HEK293 (cell line): ENCODE measurements at regions not wholly inside any gene's neighbourhood (a gene's known extent, or its start where the extent isn't known, plus 50 kb on each side); places are given as distances from the start of the nearest gene placed in this dataset.

Source experiments
- TCF7L2 ChIP-seq: IDR thresholded peaks from 2 replicates; pipeline ENCODE4 v1.6.1; 2011; ENCODE audit warnings: low read depth, mild to moderate bottlenecking, inconsistent platforms, low read length, moderate library complexity, borderline replicate concordance
- ZNF174 ChIP-seq: fragments of 450-650 bp; formaldehyde crosslinking; IDR thresholded peaks from 2 replicates; pipeline ENCODE4 v1.5.0; 2017; ENCODE audit warnings: missing biosample characterization, mild to moderate bottlenecking, missing genetic modification characterization
- ZNF600 ChIP-seq: fragments of 450-650 bp; formaldehyde crosslinking; IDR thresholded peaks from 2 replicates; pipeline ENCODE4 v1.5.1; 2016; ENCODE audit warnings: missing biosample characterization, missing genetic modification characterization
- TF ChIP-seq, protein P1 (sequence below): fragments of 450-650 bp; formaldehyde crosslinking; IDR thresholded peaks from 2 replicates; pipeline ENCODE4 v1.5.1; 2016; ENCODE audit warnings: missing biosample characterization, missing genetic modification characterization

DNA sequence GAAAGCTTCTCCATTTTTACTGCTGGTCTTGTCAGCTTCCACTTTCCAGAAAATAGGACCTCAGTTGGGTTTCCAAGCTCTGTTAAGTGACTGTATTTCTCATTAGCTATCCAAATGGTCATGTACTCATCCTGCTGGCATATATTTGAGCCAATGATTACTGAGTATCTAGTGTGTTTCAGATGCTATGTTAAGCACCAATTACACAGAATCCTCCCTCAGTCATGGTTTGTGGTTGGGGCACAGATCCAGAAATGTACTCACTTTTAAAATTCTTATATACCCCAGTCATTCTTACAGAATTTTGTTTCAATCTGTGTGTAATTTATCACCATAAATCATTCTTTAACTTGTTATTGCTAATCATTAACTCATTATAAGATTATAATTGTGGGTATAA lies 362.3 kb upstream of the MTPN start:
- TF ChIP-seq ZNF174 (tag by site-specific recombination) (no peak), TCF7L2 (no peak), ZNF600 (tag by site-specific recombination) (no peak)
- TF ChIP-seq, protein P1, sequence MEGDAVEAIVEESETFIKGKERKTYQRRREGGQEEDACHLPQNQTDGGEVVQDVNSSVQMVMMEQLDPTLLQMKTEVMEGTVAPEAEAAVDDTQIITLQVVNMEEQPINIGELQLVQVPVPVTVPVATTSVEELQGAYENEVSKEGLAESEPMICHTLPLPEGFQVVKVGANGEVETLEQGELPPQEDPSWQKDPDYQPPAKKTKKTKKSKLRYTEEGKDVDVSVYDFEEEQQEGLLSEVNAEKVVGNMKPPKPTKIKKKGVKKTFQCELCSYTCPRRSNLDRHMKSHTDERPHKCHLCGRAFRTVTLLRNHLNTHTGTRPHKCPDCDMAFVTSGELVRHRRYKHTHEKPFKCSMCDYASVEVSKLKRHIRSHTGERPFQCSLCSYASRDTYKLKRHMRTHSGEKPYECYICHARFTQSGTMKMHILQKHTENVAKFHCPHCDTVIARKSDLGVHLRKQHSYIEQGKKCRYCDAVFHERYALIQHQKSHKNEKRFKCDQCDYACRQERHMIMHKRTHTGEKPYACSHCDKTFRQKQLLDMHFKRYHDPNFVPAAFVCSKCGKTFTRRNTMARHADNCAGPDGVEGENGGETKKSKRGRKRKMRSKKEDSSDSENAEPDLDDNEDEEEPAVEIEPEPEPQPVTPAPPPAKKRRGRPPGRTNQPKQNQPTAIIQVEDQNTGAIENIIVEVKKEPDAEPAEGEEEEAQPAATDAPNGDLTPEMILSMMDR, result no peak
